DMS53 treated with DMSO at 0.1 percent for 48 hours (cell line): ENCODE measurements at regions not wholly inside any gene's neighbourhood (a gene's known extent, or its start where the extent isn't known, plus 50 kb on each side); places are given as distances from the start of the nearest gene placed in this dataset.
"Not testable (repeated sequence)": the region's sequence is repeated elsewhere in the genome, so short reads cannot be mapped to it uniquely, and the experiment has no call there.

ENCODE experiments used
- DNase-seq: peaks from one replicate; lab custom pipeline; 2025; ENCODE audit not compliant: unreplicated experiment; lab: John Stamatoyannopoulos, UW

GRCh38 chr12:46629331-46630229 lies 196.2 kb downstream of the SLC38A4 start:
- DNase-seq = no peak

DNA sequence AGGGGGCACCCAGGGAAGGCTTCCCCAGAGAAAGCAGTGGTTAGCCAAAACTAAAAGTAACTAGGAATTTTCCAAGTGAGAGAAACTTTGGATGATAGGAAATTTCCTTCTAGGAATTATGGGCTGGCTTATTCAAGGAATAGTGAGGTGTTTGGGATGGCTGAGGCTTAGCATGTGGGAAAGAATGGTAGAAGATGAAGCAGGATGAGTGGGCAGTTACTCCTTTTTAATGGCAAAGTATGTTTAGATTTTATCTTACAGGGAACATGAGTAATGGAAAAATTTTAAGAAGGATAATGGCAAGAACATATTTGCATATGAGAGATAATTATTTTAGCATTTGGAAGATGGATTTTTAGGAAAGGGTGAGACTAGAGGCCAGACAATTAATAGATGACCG lies 197.6 kb downstream of the SLC38A4 start:
- DNase-seq = no peak

GRCh38 chr12:46627686-46628085 lies 198.1 kb downstream of the SLC38A4 start:
- DNase-seq = peak; percentile 46

DNA sequence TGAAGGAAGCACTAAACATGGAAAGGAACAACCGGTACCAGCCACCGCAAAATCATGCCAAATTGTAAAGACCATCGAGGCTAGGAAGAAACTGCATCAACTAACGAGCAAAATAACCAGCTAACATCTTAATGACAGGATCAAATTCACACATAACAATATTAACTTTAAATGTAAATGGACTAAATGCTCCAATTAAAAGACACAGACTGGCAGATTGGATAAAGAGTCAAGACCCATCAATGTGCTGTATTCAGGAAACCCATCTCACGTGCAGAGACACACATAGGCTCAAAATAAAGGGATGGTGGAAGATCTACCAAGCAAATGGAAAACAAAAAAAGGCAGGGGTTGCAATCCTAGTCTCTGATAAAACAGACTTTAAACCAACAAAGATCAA lies 206.3 kb downstream of the SLC38A4 start:
- DNase-seq = not testable (repeated sequence)

- not testable (repeated sequence) for DNase-seq
Observed at GRCh38 chr12:46617737-46618136, 208.1 kb downstream of the SLC38A4 start.

DNA sequence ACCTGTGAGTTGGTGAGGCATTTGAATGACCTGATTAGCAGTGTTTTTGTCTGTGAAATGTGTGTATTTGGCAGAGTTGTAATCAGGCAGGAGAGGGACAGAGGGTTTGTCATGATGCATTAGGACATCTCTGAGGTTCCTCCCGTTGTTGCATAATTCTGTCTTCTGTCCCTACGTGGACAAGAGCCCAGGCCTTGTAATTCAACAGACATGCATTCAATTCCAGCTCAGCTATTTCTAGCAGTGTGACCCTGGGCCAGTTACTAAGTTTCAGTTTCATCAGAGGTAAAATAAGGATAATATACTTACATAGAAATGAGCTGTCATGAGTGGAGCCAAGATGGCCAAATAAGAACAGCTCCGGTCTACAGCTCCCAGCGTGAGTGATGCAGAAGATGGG lies 208.6 kb downstream of the SLC38A4 start:
- DNase-seq = no peak

- DNase-seq = no peak
Observed at GRCh38 chr12:46610754-46611153, 215.0 kb downstream of the SLC38A4 start.

GRCh38 chr12:46609674-46610073 lies 216.1 kb downstream of the SLC38A4 start:
- no peak for DNase-seq

DNA sequence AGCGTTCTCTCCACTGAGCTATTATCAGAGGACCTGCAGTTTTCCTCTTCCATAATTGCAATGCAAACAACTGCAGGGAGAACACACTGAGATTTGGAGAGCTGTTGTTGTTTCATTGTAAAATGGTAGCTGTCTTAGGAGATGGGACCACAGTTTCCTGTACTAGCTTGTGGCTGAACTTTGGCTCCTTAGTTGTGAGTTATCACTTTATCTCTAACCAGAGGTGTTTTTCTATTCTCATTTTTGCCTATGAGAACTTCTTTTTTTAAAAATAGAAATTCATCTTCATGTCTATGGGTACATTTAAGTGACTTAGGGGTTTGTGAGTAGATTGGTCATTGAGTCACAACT lies 216.5 kb downstream of the SLC38A4 start:
- no peak for DNase-seq

GRCh38 chr12:46608431-46609272 lies 217.1 kb downstream of the SLC38A4 start:
- DNase-seq = no peak

GRCh38 chr12:46604684-46605083 lies 221.1 kb downstream of the SLC38A4 start:
- no peak for DNase-seq

- DNase-seq = no peak
Observed at GRCh38 chr12:46603776-46604456, 221.9 kb downstream of the SLC38A4 start.

DNA sequence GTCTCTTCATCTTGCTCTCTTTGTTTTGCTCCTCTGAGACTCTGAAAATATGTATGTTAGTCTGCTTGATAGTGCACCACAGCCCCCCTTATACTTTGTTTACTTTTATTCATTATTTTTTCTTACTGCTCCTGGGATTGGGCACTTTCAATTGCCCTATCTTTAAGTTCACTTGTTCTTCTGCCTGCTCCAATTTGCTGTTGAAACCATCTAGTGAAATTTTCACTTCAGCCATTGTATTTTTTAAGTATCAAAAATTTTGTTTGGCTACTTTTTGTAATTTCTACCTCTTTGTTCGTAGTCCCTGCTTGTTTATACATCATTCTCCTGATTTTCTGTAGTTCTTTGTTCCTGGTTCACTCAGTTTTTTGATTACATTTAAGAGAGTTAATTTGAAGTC lies 223.3 kb downstream of the SLC38A4 start:
- no peak for DNase-seq

- DNase-seq = no peak
Observed at GRCh38 chr12:46590991-46591703, 218.6 kb upstream of the SLC38A2 start.

DNA sequence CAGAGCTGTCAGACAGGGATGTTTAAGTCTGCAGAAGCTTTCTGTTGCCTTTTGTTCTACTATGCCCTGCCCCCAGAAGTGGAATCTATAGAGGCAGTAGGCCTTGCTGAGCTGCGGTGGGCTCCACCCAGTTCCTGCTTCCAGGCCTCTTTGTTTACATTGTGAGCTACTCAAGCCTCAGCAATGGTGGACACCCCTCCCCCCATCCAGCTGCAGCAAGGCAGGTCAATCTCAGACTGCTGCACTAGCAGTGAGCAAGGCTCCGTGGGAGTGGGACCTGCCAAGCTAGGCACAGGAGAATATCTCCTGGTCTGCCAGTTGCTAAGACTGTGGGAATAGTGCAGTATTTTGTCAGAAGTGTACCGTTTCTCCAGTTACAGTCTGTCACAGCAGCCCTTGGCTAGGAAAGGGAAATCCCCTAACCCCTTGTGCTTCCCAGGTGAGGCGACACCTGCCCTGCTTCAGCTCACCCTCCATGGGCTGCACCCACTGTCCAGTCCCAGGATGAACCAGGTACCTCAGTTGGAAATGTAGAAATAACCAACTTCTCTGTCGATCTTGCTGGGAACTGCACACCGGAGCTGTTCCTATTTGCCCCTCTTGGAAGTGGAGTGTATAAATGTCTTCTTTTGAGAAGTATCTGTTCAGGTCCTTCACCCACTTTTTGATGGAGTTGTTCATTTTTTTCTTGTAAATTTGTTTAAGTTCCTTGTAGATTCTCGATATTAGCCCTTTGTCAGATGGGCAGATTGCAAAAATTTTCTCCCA lies 213.5 kb upstream of the SLC38A2 start:
- DNase-seq = peak; percentile 99

DNA sequence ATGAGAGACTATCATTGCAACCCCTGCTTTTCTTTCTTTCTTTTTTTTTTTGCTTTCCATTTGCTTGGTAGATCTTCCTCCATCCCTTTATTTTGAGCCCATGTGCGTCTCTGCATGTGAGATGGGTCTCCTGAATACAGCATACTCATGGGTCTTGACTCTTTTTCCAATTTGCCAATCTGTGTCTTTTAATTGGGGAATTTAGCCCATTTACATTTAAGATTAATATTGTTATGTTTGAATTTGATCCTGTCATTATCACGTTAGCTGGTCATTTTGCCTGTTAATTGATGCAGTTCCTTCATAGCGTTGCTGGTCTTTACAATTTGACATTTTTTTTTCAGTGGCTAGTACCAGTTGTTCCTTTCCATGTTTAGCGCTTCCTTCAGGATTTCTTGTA lies 211.5 kb upstream of the SLC38A2 start:
- not testable (repeated sequence) for DNase-seq

DNA sequence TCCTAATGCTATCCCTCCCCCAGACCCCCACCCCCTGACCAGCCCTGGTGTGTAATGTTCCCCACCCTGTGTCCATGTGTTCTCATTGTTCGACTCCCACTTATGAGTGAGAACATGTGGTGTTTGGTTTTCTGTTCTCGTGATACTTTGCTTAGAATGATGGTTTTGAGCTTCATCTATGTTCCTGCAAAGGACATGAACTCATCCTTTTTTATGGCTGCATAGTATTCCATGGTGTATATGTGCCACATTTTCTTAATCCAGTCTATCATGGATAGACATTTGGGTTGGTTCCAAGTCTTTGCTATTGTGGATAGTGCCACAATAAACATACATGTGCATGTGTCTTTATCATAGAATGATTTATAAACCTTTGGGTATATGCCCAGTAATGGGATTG lies 209.4 kb upstream of the SLC38A2 start:
- not testable (repeated sequence) for DNase-seq

- no peak for DNase-seq
Observed at GRCh38 chr12:46580445-46580844, 207.9 kb upstream of the SLC38A2 start.

DNA sequence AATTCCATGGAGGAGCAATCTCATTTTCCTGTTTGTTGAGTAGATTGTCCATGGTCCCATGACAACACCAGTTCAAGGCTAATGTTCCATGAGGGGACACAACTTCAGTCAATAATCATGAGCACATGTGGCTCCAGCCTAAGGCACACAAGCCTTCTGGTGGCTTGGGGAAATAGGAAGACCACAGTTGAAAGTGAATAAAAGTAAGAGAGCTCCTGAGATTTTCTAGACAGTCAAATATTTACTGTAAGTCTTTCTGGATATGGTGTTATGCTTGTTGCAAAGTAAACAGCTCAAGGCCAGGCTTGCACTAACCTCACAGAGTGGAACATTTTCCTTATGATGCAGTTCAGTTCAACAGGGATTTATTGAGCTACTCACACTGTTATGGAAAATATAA lies 206.9 kb upstream of the SLC38A2 start:
- peak; percentile 93 for DNase-seq
